ENCODE measurements at regions not wholly inside any gene's neighbourhood (a gene's known extent, or its start where the extent isn't known, plus 50 kb on each side); places are given as distances from the start of the nearest gene placed in this dataset.

DNA sequence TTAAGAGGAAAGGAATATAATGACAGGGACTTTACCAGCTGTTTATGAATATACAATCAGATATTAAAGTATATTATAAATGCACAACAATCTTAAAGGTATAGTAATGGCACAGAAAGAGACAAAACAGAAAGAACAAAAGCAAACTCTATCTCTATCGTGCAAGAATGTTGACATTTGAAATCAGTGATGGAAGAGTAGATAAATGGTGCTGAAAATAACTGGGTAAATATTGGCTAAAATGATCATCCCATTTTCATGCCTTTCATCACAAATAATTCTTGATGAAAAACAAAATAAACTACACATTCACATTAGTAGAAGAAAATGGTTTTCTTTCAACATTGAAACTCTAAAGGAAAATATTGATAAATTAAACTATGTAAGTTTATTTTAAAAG is 495.9 kb downstream of the IRS1 start:
- DNase-seq (ENCODE audit: low spot score): no peak
- TF ChIP-seq EZH2 (IDR thresholded peaks at IDR 0.05; ENCODE audit: borderline replicate concordance) (no peak), EZH2phosphoT487 (IDR thresholded peaks at IDR 0.05; ENCODE audit: low read depth, severe bottlenecking, unreplicated experiment) (no peak)
- TF ChIP-seq, protein P1, sequence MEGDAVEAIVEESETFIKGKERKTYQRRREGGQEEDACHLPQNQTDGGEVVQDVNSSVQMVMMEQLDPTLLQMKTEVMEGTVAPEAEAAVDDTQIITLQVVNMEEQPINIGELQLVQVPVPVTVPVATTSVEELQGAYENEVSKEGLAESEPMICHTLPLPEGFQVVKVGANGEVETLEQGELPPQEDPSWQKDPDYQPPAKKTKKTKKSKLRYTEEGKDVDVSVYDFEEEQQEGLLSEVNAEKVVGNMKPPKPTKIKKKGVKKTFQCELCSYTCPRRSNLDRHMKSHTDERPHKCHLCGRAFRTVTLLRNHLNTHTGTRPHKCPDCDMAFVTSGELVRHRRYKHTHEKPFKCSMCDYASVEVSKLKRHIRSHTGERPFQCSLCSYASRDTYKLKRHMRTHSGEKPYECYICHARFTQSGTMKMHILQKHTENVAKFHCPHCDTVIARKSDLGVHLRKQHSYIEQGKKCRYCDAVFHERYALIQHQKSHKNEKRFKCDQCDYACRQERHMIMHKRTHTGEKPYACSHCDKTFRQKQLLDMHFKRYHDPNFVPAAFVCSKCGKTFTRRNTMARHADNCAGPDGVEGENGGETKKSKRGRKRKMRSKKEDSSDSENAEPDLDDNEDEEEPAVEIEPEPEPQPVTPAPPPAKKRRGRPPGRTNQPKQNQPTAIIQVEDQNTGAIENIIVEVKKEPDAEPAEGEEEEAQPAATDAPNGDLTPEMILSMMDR (IDR thresholded peaks at IDR 0.05; ENCODE audit: poor library complexity): no peak
- Histone ChIP-seq H3K36me3 (replicated peaks; ENCODE audit: insufficient read depth, low read depth) (no peaks in the 10 kb centered on the region), H2AFZ (no peak overlapping the region), H3K9me2 (replicated peaks; ENCODE audit: insufficient read depth) (no peaks in the 10 kb centered on the region), H3K9me3 (ENCODE audit: low read depth) (no peaks in the 10 kb centered on the region), H3K27ac (no peak overlapping the region), H3K4me1 (ENCODE audit: insufficient read depth) (no peaks in the 10 kb centered on the region), H3K27me3 (no peaks in the 10 kb centered on the region), H3K79me2 (no peaks in the 10 kb centered on the region), H4K20me1 (ENCODE audit: insufficient read depth, poor library complexity, severe bottlenecking) (no peaks in the 10 kb centered on the region), H3K4me3 (no peak overlapping the region), H3K4me2 (no peak overlapping the region)
- 31% methylated on average over 1 of the region's 1 CpG for WGBS (ENCODE audit: low lambda C conversion rate, missing lambda C conversion rate)

DNA sequence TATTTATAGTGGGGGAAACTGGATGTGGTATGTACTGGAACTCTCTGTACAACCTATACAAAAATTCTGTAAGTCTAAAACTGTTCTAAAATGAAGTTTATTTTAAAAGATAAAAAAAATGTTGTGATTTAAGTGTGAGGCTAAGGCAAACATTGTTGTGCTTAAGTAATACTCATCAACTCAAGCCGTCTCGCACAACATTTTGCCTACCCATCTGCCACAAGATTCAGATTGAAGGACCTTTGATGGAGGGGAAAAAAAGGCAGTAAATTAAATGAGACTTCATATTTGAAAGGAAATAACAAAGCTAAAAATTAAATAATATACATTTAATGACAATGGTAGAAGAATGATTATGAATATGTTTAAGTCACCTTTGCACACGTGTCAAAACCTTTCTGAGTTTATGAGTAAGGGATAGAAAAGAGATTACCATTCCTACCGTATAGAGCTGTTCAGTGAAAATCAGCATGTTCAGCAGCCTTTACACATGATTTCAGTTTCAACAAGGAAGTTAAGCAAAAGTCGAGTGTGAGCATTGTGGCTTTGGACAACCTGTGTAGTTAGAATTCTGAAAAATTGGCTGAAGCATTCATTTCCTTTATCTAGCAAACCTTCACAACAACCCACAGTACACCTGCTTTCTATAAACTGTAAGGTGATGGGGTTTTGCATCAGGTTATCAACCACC is 499.3 kb downstream of the IRS1 start:
- Histone ChIP-seq H3K79me2 (no peaks in the 10 kb centered on the region), H3K27ac (no peak overlapping the region), H3K36me3 (replicated peaks; ENCODE audit: insufficient read depth, low read depth) (no peaks in the 10 kb centered on the region), H3K9me3 (ENCODE audit: low read depth) (no peaks in the 10 kb centered on the region), H3K4me1 (ENCODE audit: insufficient read depth) (no peaks in the 10 kb centered on the region), H3K9me2 (replicated peaks; ENCODE audit: insufficient read depth) (no peaks in the 10 kb centered on the region), H4K20me1 (ENCODE audit: insufficient read depth, poor library complexity, severe bottlenecking) (no peaks in the 10 kb centered on the region), H3K4me3 (no peak overlapping the region), H3K4me2 (no peak overlapping the region), H2AFZ (no peak overlapping the region), H3K27me3 (no peaks in the 10 kb centered on the region)
- TF ChIP-seq EZH2phosphoT487 (IDR thresholded peaks at IDR 0.05; ENCODE audit: low read depth, severe bottlenecking, unreplicated experiment) (no peak), EZH2 (IDR thresholded peaks at IDR 0.05; ENCODE audit: borderline replicate concordance) (no peak)
- TF ChIP-seq, protein P1 (IDR thresholded peaks at IDR 0.05; ENCODE audit: poor library complexity): no peak
- DNase-seq (ENCODE audit: low spot score): no peak
- WGBS (ENCODE audit: low lambda C conversion rate, missing lambda C conversion rate): 88% methylated on average over 5 of the region's 5 CpGs

DNA sequence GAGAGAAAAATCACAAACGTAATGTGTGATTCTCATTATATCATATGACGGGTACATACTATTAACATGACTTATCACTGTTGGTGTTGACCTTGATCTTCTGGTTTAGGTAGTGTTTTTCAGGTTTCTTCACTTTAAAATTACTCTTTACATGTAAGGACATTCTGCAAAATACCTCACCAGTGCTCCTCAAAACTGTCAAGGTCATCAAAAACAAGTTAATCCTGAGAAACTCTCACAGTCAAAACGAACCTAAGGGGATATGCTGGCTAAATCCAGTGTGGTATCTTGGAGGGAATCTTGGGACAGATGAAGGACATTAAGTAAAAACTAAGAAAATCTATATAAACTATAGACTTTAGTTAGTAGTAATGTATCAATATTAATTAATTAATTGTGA is 499.8 kb downstream of the IRS1 start:
- TF ChIP-seq EZH2phosphoT487 (IDR thresholded peaks at IDR 0.05; ENCODE audit: low read depth, severe bottlenecking, unreplicated experiment): no peak
- no peak for TF ChIP-seq EZH2 (IDR thresholded peaks at IDR 0.05; ENCODE audit: borderline replicate concordance)
- TF ChIP-seq, protein P1 (IDR thresholded peaks at IDR 0.05; ENCODE audit: poor library complexity): no peak
- 85% methylated on average over 3 of the region's 3 CpGs for WGBS (ENCODE audit: low lambda C conversion rate, missing lambda C conversion rate)
- no peak overlapping the region for H3K27ac ChIP-seq
- H3K27me3 ChIP-seq: no peaks in the 10 kb centered on the region
- H3K4me3 ChIP-seq: no peak overlapping the region
- no peaks in the 10 kb centered on the region for H4K20me1 ChIP-seq (ENCODE audit: insufficient read depth, poor library complexity, severe bottlenecking)
- no peaks in the 10 kb centered on the region for H3K4me1 ChIP-seq (ENCODE audit: insufficient read depth)
- DNase-seq (ENCODE audit: low spot score): no peak
- no peaks in the 10 kb centered on the region for H3K9me3 ChIP-seq (ENCODE audit: low read depth)
- no peaks in the 10 kb centered on the region for H3K9me2 ChIP-seq (replicated peaks; ENCODE audit: insufficient read depth)
- H3K36me3 ChIP-seq (replicated peaks; ENCODE audit: insufficient read depth, low read depth): no peaks in the 10 kb centered on the region
- no peak overlapping the region for H2AFZ ChIP-seq
- H3K79me2 ChIP-seq: no peaks in the 10 kb centered on the region
- H3K4me2 ChIP-seq: no peak overlapping the region

Data from hepatocyte (in vitro differentiated cells).